K562 (cell line): ENCODE measurements at regions not wholly inside any gene's neighbourhood (a gene's known extent, or its start where the extent isn't known, plus 50 kb on each side); places are given as distances from the start of the nearest gene placed in this dataset.

Experiments used
- POLR2AphosphoS5 ChIP-seq: IDR thresholded peaks from 2 replicates; pipeline ENCODE4 v1.6.1; 2011; ENCODE audit warnings: mild to moderate bottlenecking, low read depth, low read length, moderate library complexity; ENCODE audit not compliant: control insufficient read depth, insufficient read depth
- TF ChIP-seq, protein P1 (sequence below): sonication (generic); formaldehyde crosslinking; IDR thresholded peaks from 2 replicates; pipeline ENCODE4 v1.8.0; 2022; ENCODE audit warnings: mild to moderate bottlenecking, missing genetic modification reagents

DNA sequence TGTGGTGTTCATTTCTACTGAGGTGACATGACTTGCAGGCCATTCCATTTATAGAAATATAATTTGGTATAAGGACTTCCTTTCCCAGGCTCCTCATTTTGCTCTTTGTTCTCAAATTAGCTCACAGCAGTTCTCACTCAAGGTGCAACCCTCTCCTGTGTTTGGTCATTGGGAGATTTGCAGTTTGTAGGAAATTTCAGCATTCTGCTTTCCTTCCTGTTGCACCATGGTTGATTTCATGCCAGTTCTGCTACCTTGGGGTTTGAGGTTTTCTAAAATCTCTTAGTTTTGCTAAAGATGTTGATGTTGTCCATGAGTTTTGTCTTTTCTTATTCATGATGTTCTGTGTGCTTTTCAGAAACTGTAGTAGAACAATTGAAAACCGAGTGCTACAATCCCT lies 65.7 kb upstream of the PROK2 start:
- no peak for TF ChIP-seq POLR2AphosphoS5
- TF ChIP-seq, protein P1, sequence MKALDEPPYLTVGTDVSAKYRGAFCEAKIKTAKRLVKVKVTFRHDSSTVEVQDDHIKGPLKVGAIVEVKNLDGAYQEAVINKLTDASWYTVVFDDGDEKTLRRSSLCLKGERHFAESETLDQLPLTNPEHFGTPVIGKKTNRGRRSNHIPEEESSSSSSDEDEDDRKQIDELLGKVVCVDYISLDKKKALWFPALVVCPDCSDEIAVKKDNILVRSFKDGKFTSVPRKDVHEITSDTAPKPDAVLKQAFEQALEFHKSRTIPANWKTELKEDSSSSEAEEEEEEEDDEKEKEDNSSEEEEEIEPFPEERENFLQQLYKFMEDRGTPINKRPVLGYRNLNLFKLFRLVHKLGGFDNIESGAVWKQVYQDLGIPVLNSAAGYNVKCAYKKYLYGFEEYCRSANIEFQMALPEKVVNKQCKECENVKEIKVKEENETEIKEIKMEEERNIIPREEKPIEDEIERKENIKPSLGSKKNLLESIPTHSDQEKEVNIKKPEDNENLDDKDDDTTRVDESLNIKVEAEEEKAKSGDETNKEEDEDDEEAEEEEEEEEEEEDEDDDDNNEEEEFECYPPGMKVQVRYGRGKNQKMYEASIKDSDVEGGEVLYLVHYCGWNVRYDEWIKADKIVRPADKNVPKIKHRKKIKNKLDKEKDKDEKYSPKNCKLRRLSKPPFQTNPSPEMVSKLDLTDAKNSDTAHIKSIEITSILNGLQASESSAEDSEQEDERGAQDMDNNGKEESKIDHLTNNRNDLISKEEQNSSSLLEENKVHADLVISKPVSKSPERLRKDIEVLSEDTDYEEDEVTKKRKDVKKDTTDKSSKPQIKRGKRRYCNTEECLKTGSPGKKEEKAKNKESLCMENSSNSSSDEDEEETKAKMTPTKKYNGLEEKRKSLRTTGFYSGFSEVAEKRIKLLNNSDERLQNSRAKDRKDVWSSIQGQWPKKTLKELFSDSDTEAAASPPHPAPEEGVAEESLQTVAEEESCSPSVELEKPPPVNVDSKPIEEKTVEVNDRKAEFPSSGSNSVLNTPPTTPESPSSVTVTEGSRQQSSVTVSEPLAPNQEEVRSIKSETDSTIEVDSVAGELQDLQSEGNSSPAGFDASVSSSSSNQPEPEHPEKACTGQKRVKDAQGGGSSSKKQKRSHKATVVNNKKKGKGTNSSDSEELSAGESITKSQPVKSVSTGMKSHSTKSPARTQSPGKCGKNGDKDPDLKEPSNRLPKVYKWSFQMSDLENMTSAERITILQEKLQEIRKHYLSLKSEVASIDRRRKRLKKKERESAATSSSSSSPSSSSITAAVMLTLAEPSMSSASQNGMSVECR (CRISPR knock-in tag), result no peak
